ENCODE measurements at regions not wholly inside any gene's neighbourhood (a gene's known extent, or its start where the extent isn't known, plus 50 kb on each side); places are given as distances from the start of the nearest gene placed in this dataset.

DNA sequence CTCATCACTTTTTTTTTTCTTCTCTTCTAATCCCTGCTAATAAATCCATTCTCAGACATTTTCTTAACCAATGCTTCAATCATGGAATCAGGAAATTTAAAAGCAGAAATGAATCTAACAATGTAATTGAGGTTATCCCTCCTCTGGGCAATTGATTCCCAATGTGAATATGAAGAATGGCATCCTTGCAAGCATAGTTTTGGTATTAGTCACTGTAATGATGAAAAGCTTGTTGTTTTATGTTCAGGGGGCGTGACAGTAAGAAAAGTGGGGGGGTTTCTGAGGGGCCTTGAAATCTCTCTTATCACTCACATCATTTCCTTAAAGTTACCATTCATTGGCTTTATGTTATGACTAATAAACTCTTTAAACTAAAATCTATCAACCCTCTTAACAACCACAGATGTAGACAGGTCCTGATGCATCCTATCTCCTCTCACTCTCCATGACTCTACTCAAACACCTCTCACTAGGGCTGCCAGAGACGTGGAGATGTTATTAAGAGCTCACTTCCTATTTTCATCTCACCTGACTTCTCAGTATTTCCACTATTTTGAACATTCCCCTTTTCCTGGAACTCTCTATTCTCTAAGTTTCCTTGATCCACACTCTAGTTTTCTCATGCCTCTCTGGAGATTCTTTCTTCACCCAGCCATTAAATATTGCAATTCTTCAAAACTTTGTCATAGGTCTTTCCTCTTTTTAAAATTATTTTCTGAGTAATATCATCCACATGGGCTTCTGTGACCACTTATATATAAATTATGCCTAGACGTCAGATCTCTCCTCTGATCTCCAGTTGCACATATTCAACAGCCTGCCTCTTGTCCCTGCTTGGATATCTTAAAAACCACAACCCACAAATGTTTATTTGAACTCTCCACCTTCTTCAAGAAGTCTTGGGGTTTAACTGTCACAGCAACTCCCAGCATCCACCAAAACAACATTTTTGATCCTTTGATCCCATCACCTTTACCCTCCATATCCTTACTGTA, 332.9 kb downstream of the CDH2 start:
- ChIA-PET CTCF (no interaction called here), POLR2A (no interaction called here)
- DNase-seq (ENCODE audit: extremely low spot score): no peak

DNA sequence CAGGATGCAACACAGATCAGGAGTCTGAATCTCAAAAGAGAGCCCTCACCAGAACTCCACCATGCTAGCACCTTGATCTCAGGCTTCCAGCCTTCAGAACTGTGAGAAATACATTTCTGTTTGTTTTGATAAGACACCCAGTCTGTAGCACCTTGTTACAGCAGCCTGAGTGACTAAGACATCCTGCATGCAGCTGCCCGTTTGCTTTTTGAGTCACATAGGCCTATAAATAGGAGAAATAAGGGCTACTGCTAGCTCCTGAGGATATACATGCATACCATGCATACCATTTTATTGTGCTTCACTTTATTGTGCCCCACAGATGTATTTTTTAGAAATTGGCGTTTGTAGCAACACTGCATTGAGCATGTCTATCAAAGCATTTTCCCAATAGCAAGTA, 337.8 kb downstream of the CDH2 start:
- TF ChIP-seq, protein P1, sequence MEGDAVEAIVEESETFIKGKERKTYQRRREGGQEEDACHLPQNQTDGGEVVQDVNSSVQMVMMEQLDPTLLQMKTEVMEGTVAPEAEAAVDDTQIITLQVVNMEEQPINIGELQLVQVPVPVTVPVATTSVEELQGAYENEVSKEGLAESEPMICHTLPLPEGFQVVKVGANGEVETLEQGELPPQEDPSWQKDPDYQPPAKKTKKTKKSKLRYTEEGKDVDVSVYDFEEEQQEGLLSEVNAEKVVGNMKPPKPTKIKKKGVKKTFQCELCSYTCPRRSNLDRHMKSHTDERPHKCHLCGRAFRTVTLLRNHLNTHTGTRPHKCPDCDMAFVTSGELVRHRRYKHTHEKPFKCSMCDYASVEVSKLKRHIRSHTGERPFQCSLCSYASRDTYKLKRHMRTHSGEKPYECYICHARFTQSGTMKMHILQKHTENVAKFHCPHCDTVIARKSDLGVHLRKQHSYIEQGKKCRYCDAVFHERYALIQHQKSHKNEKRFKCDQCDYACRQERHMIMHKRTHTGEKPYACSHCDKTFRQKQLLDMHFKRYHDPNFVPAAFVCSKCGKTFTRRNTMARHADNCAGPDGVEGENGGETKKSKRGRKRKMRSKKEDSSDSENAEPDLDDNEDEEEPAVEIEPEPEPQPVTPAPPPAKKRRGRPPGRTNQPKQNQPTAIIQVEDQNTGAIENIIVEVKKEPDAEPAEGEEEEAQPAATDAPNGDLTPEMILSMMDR (IDR thresholded peaks at IDR 0.05; ENCODE audit: control extremely low read depth, extremely low read depth, low read depth, missing control alignments): no peak
- DNase-seq (ENCODE audit: extremely low spot score): no peak
- POLR2A ChIA-PET: no interaction called here
- CTCF ChIA-PET: no interaction called here

More for the DNA sequence above, 332.9 kb downstream of the CDH2 start:
- TF ChIP-seq, protein P1 (IDR thresholded peaks at IDR 0.05; ENCODE audit: control extremely low read depth, extremely low read depth, low read depth, missing control alignments): no peak

DNA sequence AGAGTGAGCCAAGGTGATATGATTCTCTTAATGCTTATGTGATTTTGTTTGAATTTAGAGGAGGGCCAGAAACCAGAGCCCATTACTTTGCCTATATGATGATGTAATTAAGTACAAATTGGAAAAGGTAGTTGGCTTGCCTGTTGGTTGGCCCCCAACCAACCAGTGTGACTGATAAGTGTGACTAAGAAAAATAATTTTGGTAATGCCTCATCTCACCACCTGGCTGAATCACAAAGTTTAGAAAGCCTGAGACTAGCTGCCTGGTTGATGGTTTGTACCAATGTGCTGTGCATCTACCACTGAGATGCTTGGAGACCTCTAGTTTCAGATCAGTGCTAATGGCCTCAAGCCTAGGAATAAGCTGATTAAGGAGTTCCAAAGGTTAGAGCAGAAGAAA, 338.7 kb downstream of the CDH2 start:
- POLR2A ChIA-PET: no interaction called here
- TF ChIP-seq, protein P1 (IDR thresholded peaks at IDR 0.05; ENCODE audit: control extremely low read depth, extremely low read depth, low read depth, missing control alignments): no peak
- DNase-seq (ENCODE audit: extremely low spot score): no peak
- CTCF ChIA-PET: no interaction called here

DNA sequence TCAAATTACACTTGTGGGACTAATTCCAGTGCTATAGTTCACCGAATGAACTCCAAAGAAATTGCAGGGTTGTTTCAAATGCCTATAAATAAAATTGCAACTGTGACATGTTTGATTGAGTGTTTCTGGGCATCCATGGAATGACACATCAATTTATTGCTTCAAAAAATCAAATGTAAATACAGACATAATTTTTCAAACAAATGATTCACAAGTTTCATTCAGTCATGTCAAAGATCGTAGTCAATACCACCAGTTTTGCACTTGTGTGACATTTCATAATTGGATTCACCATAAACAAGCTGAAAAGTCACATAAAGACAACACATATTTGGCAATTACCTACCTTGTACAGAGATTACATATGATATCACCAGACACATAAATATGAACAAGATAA, 350.8 kb downstream of the CDH2 start:
- POLR2A ChIA-PET: no interaction called here
- no peak for DNase-seq (ENCODE audit: extremely low spot score)
- TF ChIP-seq, protein P1 (IDR thresholded peaks at IDR 0.05; ENCODE audit: control extremely low read depth, extremely low read depth, low read depth, missing control alignments): no peak
- CTCF ChIA-PET: interaction anchor here (1.2 kb wide), 1 partner anchor 18 kb away, joined by 3 read pairs; no protein-coding TSS in a partner anchor

DNA sequence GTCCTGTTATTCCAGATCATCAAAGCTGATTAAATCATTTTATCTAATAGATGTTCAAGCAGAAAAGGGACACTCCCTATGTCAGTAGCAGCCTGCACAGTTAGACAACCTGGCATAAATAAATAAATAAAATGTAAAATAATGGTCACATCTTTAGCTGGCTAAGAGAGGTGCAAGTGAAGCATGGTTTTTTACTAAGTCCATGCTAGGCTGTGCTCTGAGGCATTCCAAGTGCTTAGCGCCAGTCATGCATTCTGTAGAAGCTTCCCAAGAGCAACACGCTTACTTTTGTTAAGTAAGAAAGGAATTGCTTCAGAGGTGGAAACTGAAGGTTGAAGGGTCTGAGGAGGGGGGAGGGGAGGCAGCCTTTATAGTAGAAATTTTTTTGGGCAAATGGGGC, 351.2 kb downstream of the CDH2 start:
- CTCF ChIA-PET: interaction anchor here (1.2 kb wide), 1 partner anchor 18 kb away, joined by 3 read pairs; no protein-coding TSS in a partner anchor
- POLR2A ChIA-PET: no interaction called here
- TF ChIP-seq, protein P1 (IDR thresholded peaks at IDR 0.05; ENCODE audit: control extremely low read depth, extremely low read depth, low read depth, missing control alignments): no peak
- DNase-seq (ENCODE audit: extremely low spot score): no peak

DNA sequence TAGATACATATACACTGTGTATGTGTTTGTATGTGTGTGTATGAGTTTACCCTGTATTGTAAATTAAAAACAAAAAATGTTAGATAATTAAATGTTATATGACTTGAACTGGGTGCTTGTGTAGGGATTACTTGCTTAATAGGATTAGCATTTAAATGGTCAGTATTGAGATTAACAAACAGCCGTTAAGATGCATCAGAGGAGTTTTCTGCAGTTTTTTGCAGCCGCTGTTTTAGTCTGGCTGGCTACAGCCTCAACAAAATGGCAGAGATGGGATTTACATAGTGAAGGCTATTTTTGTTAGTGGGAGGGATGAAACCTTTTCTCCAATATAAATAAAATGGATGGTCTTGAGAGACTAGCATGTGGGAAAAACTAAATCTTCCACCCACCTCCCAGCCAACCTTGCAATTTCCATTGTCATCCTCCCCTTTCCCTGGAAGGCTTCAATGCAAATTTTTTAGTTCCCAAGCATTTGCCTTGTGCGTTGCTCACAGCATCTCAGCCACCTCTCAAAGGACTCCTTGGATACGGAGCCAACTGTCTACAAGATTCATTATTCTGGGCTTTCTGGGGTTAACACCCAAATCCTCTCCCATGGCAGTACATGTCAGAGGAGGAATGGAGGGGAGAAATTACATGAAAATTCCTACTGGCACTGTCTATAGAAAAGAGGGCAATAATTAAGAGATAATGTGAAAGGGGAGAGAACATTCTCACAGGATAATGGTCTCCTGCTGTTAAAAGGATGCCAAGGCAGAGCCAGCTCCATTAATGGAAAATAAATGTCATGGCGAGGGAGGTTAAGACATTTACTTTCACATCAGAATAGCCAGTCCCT, 351.9 kb downstream of the CDH2 start:
- TF ChIP-seq, protein P1 (IDR thresholded peaks at IDR 0.05; ENCODE audit: control extremely low read depth, extremely low read depth, low read depth, missing control alignments): no peak
- POLR2A ChIA-PET: no interaction called here
- CTCF ChIA-PET: interaction anchor here (1.2 kb wide), 1 partner anchor 17 kb away, joined by 3 read pairs; no protein-coding TSS in a partner anchor
- no peak for DNase-seq (ENCODE audit: extremely low spot score)

All from GM10248 (cell line).